ENCODE measurements at regions not wholly inside any gene's neighbourhood (a gene's known extent, or its start where the extent isn't known, plus 50 kb on each side); places are given as distances from the start of the nearest gene placed in this dataset.

DNA sequence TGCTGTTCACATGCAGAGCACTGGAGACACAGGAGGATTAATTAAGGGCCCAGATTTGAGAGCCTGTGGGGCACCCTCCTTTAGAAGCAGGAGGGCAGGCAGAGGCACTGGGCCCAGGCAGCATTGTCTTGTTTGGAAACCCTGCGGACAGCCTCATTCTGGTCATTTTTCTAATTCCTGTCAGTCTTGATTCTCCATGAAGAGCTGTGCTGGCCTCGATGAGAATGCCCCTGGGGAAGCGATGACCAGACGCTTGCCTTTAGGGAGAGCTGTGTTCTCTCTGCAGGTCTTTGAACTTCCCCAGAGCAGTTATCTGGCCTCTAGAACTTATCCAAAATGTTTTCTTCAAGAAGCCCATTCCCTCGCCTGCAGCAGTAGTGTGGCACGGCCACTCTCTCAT, 117.8 kb upstream of the PTCH1 start:
- no peak overlapping the region for H3K4me2 ChIP-seq (ENCODE audit: low read depth, low read length)
- H4K20me1 ChIP-seq (ENCODE audit: insufficient read depth, low read length) = no peaks in the 10 kb centered on the region
- H3K9me3 ChIP-seq (replicated peaks; ENCODE audit: insufficient read depth, low read length) = no peaks in the 10 kb centered on the region
- H3K79me2 ChIP-seq (ENCODE audit: low read length) = no peaks in the 10 kb centered on the region
- H3K27me3 ChIP-seq (replicated peaks; ENCODE audit: insufficient read depth, low read length) = no peaks in the 10 kb centered on the region
- H3K4me3 ChIP-seq (ENCODE audit: low read length) = no peak overlapping the region
- no peak overlapping the region for H3K9ac ChIP-seq (ENCODE audit: low read length)
- no peak for TF ChIP-seq EZH2phosphoT487 (IDR thresholded peaks at IDR 0.05; ENCODE audit: low read length)
- TF ChIP-seq, protein P1, sequence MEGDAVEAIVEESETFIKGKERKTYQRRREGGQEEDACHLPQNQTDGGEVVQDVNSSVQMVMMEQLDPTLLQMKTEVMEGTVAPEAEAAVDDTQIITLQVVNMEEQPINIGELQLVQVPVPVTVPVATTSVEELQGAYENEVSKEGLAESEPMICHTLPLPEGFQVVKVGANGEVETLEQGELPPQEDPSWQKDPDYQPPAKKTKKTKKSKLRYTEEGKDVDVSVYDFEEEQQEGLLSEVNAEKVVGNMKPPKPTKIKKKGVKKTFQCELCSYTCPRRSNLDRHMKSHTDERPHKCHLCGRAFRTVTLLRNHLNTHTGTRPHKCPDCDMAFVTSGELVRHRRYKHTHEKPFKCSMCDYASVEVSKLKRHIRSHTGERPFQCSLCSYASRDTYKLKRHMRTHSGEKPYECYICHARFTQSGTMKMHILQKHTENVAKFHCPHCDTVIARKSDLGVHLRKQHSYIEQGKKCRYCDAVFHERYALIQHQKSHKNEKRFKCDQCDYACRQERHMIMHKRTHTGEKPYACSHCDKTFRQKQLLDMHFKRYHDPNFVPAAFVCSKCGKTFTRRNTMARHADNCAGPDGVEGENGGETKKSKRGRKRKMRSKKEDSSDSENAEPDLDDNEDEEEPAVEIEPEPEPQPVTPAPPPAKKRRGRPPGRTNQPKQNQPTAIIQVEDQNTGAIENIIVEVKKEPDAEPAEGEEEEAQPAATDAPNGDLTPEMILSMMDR (IDR thresholded peaks at IDR 0.05; ENCODE audit: low read length) = no peak
- no peak for TF ChIP-seq EZH2 (optimal IDR thresholded peaks at IDR 0.05; ENCODE audit: low read depth, low read length)
- H3K9me2 ChIP-seq (replicated peaks; ENCODE audit: insufficient read depth, low read length) = no peaks in the 10 kb centered on the region
- no peaks in the 10 kb centered on the region for H3K4me1 ChIP-seq (ENCODE audit: low read length)
- no peak overlapping the region for H2AFZ ChIP-seq (ENCODE audit: low read length)
- no peaks in the 10 kb centered on the region for H3F3A ChIP-seq (ENCODE audit: insufficient read depth, low read length)
- H3K27ac ChIP-seq (ENCODE audit: low read length) = no peak overlapping the region
- no peaks in the 10 kb centered on the region for H3K36me3 ChIP-seq (replicated peaks; ENCODE audit: insufficient read depth, low read length)
- no peak for DNase-seq

DNA sequence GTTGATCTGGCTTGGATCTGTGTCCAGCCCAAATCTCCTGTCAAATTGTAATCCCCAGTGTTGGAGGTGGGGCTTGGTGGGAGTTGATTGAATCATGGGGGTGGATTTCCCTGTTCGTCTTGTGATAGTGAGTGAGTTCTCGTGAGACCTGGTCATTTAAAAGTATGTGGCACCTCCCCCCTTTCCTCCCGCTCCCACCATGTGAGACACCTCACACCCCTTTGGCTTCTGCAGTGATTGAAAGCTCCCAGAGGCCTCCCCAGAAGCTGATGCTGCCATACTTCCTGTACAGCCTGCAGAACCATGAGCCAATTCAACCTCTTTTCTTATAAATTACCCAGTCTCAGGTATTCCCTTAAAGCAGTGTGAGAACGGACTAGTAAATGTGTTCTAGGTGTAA, 117.3 kb upstream of the PTCH1 start:
- H3K4me2 ChIP-seq (ENCODE audit: low read depth, low read length) = no peak overlapping the region
- no peaks in the 10 kb centered on the region for H3K36me3 ChIP-seq (replicated peaks; ENCODE audit: insufficient read depth, low read length)
- H3K9me2 ChIP-seq (replicated peaks; ENCODE audit: insufficient read depth, low read length) = no peaks in the 10 kb centered on the region
- no peaks in the 10 kb centered on the region for H3K79me2 ChIP-seq (ENCODE audit: low read length)
- DNase-seq = no peak
- TF ChIP-seq, protein P1 (IDR thresholded peaks at IDR 0.05; ENCODE audit: low read length) = no peak
- TF ChIP-seq EZH2phosphoT487 (IDR thresholded peaks at IDR 0.05; ENCODE audit: low read length) = no peak
- TF ChIP-seq EZH2 (optimal IDR thresholded peaks at IDR 0.05; ENCODE audit: low read depth, low read length) = no peak
- H3K27ac ChIP-seq (ENCODE audit: low read length) = no peak overlapping the region
- no peak overlapping the region for H3K9ac ChIP-seq (ENCODE audit: low read length)
- no peaks in the 10 kb centered on the region for H4K20me1 ChIP-seq (ENCODE audit: insufficient read depth, low read length)
- H3F3A ChIP-seq (ENCODE audit: insufficient read depth, low read length) = no peaks in the 10 kb centered on the region
- H3K9me3 ChIP-seq (replicated peaks; ENCODE audit: insufficient read depth, low read length) = no peaks in the 10 kb centered on the region
- H3K4me1 ChIP-seq (ENCODE audit: low read length) = no peaks in the 10 kb centered on the region
- no peak overlapping the region for H3K4me3 ChIP-seq (ENCODE audit: low read length)
- H3K27me3 ChIP-seq (replicated peaks; ENCODE audit: insufficient read depth, low read length) = no peaks in the 10 kb centered on the region
- H2AFZ ChIP-seq (ENCODE audit: low read length) = no peak overlapping the region

DNA sequence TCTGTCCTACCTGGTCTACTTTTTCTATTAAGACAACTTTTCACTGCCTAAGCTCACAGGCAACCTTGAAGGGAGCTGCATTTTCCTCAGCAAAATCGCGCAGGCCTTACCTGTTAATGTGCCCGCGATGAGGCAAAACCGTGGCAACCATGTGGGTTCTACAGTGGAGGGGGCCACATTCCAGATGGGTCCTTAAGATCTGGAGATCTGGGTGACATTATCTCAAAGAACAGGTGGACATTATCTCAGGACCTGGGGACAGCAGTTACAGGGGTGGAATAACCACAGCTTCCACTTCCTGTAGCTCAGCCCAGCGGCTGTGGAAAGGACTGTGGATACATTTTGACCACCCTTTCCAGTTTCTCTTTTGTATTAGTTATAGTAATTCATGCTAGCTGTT, 112.8 kb upstream of the PTCH1 start:
- no peak overlapping the region for H3K9ac ChIP-seq (ENCODE audit: low read length)
- TF ChIP-seq, protein P1 (IDR thresholded peaks at IDR 0.05; ENCODE audit: low read length) = no peak
- TF ChIP-seq EZH2phosphoT487 (IDR thresholded peaks at IDR 0.05; ENCODE audit: low read length) = no peak
- no peak for TF ChIP-seq EZH2 (optimal IDR thresholded peaks at IDR 0.05; ENCODE audit: low read depth, low read length)
- H3K4me3 ChIP-seq (ENCODE audit: low read length) = no peak overlapping the region
- no peak overlapping the region for H2AFZ ChIP-seq (ENCODE audit: low read length)
- H3K9me3 ChIP-seq (replicated peaks; ENCODE audit: insufficient read depth, low read length) = no peaks in the 10 kb centered on the region; the same call in 1 of the 2 replicates
- H3K4me1 ChIP-seq (ENCODE audit: low read length) = no peaks in the 10 kb centered on the region
- H4K20me1 ChIP-seq (ENCODE audit: insufficient read depth, low read length) = no peaks in the 10 kb centered on the region
- no peak overlapping the region for H3K4me2 ChIP-seq (ENCODE audit: low read depth, low read length)
- H3F3A ChIP-seq (ENCODE audit: insufficient read depth, low read length) = no peaks in the 10 kb centered on the region
- no peaks in the 10 kb centered on the region for H3K9me2 ChIP-seq (replicated peaks; ENCODE audit: insufficient read depth, low read length)
- H3K36me3 ChIP-seq (replicated peaks; ENCODE audit: insufficient read depth, low read length) = no peaks in the 10 kb centered on the region
- H3K79me2 ChIP-seq (ENCODE audit: low read length) = no peaks in the 10 kb centered on the region
- no peak for DNase-seq
- H3K27ac ChIP-seq (ENCODE audit: low read length) = no peak overlapping the region
- H3K27me3 ChIP-seq (replicated peaks; ENCODE audit: insufficient read depth, low read length) = no peaks in the 10 kb centered on the region

Measured in MM.1S (cell line).